HFF-Myc (cell line): ENCODE measurements at regions not wholly inside any gene's neighbourhood (a gene's known extent, or its start where the extent isn't known, plus 50 kb on each side); places are given as distances from the start of the nearest gene placed in this dataset.

ENCODE experiments used
- DNase-seq: peaks from one replicate; pipeline ENCODE4 v3.0.0-alpha.2; 2011; ENCODE audit warnings: low read depth; ENCODE audit errors: extremely low read depth
- H3K4me3 ChIP-seq: replicated peaks from 2 replicates; pipeline ENCODE4 v1.5.1; 2011; ENCODE audit warnings: low read depth, mild to moderate bottlenecking, control low read depth, low read length
- TF ChIP-seq, protein P1 (sequence below): IDR thresholded peaks from 2 replicates; pipeline ENCODE4 v1.5.1; 2012; ENCODE audit warnings: mild to moderate bottlenecking, low read depth, low read length, control low read depth; ENCODE audit errors: missing control alignments

- no peak for DNase-seq
- TF ChIP-seq, protein P1, sequence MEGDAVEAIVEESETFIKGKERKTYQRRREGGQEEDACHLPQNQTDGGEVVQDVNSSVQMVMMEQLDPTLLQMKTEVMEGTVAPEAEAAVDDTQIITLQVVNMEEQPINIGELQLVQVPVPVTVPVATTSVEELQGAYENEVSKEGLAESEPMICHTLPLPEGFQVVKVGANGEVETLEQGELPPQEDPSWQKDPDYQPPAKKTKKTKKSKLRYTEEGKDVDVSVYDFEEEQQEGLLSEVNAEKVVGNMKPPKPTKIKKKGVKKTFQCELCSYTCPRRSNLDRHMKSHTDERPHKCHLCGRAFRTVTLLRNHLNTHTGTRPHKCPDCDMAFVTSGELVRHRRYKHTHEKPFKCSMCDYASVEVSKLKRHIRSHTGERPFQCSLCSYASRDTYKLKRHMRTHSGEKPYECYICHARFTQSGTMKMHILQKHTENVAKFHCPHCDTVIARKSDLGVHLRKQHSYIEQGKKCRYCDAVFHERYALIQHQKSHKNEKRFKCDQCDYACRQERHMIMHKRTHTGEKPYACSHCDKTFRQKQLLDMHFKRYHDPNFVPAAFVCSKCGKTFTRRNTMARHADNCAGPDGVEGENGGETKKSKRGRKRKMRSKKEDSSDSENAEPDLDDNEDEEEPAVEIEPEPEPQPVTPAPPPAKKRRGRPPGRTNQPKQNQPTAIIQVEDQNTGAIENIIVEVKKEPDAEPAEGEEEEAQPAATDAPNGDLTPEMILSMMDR: no peak
These were observed 397.8 kb upstream of the ZNF507 start for GRCh38 chr19:31947436-31948115.

DNA sequence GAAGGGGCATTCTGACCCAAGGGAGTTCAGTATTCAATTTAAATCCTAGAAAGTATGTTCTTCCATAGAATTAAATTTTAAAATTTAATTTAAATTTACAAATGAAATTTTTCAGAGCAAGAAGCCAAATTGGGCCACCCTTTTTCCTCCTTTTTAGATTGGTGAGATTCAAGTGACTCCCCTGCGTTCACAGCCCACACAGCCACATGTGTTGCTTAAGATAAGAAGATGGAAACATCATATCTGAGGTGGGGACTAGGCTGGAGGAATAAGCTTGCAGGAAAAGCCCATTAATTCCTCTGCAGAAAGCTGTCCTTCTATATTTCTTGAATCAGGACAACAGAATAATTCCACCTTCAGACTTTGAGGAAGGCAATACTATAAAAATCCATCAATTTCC, 392.7 kb upstream of the ZNF507 start:
- no peak for DNase-seq
- H3K4me3 ChIP-seq: no peak overlapping the region
- TF ChIP-seq, protein P1: no peak

More at GRCh38 chr19:31947436-31948115, 397.8 kb upstream of the ZNF507 start:
- H3K4me3 ChIP-seq: no peak overlapping the region

DNA sequence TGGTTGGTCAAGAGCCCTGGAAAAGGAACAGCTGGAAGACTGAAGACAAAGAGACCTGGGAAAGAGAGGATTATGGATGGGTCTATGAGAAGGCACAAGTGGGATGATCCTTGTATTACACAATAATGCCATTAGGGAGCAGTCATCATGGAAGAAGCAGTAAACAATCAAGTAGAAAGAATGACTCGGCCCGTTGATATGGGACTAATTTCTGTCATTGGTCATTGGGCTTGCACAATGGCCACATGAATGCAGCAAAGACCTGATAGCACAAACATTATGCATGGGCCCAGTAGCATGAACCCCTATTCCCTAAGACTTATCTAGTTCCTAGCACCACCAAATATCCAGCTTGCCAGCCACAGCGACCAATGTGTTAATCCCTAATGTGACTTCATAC, 390.3 kb upstream of the ZNF507 start:
- TF ChIP-seq, protein P1: no peak
- DNase-seq: no peak
- H3K4me3 ChIP-seq: no peak overlapping the region

- no peak for DNase-seq
- TF ChIP-seq, protein P1: no peak
- H3K4me3 ChIP-seq: no peak overlapping the region
These were observed 389.5 kb upstream of the ZNF507 start for GRCh38 chr19:31955884-31956283.

DNA sequence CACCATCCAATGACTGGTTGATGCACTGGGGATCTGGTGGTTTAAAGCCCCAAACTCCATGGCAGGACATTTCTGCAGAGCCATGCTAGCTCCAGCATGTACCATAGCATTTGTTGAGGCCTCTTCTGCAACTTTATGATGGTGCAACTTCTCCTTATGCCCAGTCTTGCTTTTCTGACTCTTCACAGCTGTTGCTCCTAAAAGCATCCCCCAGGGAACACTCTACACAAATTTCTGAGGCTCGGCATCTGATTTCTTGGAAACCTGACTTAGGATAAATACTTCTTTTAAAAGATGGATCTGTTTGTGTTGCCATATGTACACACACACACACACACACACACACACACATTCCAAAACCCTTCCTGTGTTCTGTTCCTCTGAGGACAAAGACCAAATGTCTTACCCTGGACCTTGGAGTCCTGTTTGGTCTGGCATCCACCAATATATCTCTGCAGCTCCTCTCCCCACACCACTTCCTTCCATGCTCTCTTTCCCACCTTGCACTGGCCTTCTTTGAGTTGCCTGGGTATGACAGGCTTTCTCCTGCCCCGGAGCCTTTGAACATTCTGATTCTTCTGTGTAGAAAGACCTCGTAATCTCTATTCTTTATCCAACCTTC, 388.5 kb upstream of the ZNF507 start:
- DNase-seq: no peak
- TF ChIP-seq, protein P1: no peak
- H3K4me3 ChIP-seq: no peak overlapping the region

- DNase-seq: no peak
- TF ChIP-seq, protein P1: no peak
These were observed 387.7 kb upstream of the ZNF507 start for GRCh38 chr19:31957711-31958110.

DNA sequence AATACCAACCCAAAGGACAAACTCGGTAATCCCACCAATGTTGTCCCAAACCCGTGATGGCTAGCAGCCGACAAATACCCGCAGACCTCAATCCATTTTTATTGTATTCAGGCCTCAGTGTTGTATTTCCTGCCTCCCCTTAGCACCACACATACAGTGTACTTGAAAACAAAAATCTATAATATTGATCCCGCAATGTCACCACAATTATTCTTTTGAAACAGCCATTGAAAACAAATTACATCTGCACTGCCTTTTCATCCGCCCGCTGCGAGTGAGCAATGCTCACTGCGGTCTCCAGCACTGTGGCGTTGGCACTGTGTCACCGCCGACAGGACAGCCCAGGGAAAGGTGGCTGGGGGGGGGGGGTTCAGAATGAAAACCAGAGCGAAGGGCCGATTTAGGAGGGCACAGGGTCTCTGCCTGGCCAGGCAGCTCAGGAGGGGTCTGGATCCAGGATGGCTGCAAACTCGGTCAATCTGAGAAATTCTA, 385.8 kb upstream of the ZNF507 start:
- DNase-seq: no peak
- H3K4me3 ChIP-seq: no peak overlapping the region
- TF ChIP-seq, protein P1: no peak

More at GRCh38 chr19:31957711-31958110, 387.7 kb upstream of the ZNF507 start:
- no peak overlapping the region for H3K4me3 ChIP-seq
